HFF-Myc (cell line): ENCODE measurements at regions not wholly inside any gene's neighbourhood (a gene's known extent, or its start where the extent isn't known, plus 50 kb on each side); places are given as distances from the start of the nearest gene placed in this dataset.

ENCODE experiments used
- DNase-seq: peaks from one replicate; pipeline ENCODE4 v3.0.0-alpha.2; 2011; ENCODE audit warnings: low read depth; ENCODE audit errors: extremely low read depth
- H3K4me3 ChIP-seq: replicated peaks from 2 replicates; pipeline ENCODE4 v1.5.1; 2011; ENCODE audit warnings: low read depth, mild to moderate bottlenecking, control low read depth, low read length
- CTCF ChIP-seq: IDR thresholded peaks from 2 replicates; pipeline ENCODE4 v1.5.1; 2012; ENCODE audit warnings: mild to moderate bottlenecking, low read depth, low read length, control low read depth; ENCODE audit errors: missing control alignments

GRCh38 chr20:50388733-50389437 lies 121.3 kb upstream of the PTPN1 start:
- DNase-seq = no peak
- no peak overlapping the region for H3K4me3 ChIP-seq
- no peak for TF ChIP-seq CTCF

GRCh38 chr20:50389438-50389807 lies 120.8 kb upstream of the PTPN1 start:
- no peak overlapping the region for H3K4me3 ChIP-seq
- TF ChIP-seq CTCF = no peak
- DNase-seq = no peak

GRCh38 chr20:50389808-50390684 lies 120.1 kb upstream of the PTPN1 start:
- no peak overlapping the region for H3K4me3 ChIP-seq
- DNase-seq = no peak
- no peak for TF ChIP-seq CTCF

GRCh38 chr20:50390685-50391443 lies 119.3 kb upstream of the PTPN1 start:
- DNase-seq = no peak
- H3K4me3 ChIP-seq = no peak overlapping the region
- no peak for TF ChIP-seq CTCF

GRCh38 chr20:50391444-50392137 lies 118.6 kb upstream of the PTPN1 start:
- no peak for TF ChIP-seq CTCF
- no peak overlapping the region for H3K4me3 ChIP-seq
- no peak for DNase-seq

- no peak for TF ChIP-seq CTCF
- no peak overlapping the region for H3K4me3 ChIP-seq
- DNase-seq = no peak
Observed at GRCh38 chr20:50392138-50392866, 117.9 kb upstream of the PTPN1 start.
